Endothelial cell of umbilical vein (primary cell): ENCODE measurements at regions not wholly inside any gene's neighbourhood (a gene's known extent, or its start where the extent isn't known, plus 50 kb on each side); places are given as distances from the start of the nearest gene placed in this dataset.

Experiments used
- BruUV-seq: library from RNA; stranded (reverse); fragments of 400-500 nt; replicated peaks from 2 replicates; lab custom pipeline; 2021; lab: Mats Ljungman, UMichigan
- CTCF ChIA-PET: fragments of 300-600, 350-600 bp; sonication (Branson Sonifier 250); formaldehyde crosslinking; loops from one replicate; lab custom pipeline; 2021; ENCODE audit warnings: antibody characterized with exemption, inconsistent platforms; lab: Charles Lee
- POLR2A ChIA-PET: fragments of 300-600, 350-600 bp; sonication (Branson Sonifier 250); formaldehyde crosslinking; loops from one replicate; lab custom pipeline; 2021; ENCODE audit warnings: antibody characterized with exemption, inconsistent platforms; lab: Charles Lee
- DNase-seq: peaks from one replicate; pipeline ENCODE4 v3.0.0-alpha.2; 2011; ENCODE audit warnings: low read depth, low spot score
- FAIRE-seq: peaks from 2 replicates; lab custom pipeline; 2011; peaks lifted over from hg19 to GRCh38; lab: Jason Lieb, UNC
- H2AFZ ChIP-seq: 2 replicates; pipeline ENCODE4 v1.6.0; 2012; ENCODE audit warnings: low read depth, low read length, control low read depth, inconsistent platforms
- H3K27ac ChIP-seq: 2 replicates; pipeline ENCODE4 v1.5.1; 2011; ENCODE audit warnings: low read depth, mild to moderate bottlenecking, control low read depth, low read length, moderate library complexity; ENCODE audit not compliant: insufficient read depth
- H3K27me3 ChIP-seq, 2 experiments: 2 replicates each; pipeline versions ENCODE4 v1.6.0 to v1.6.1; 2011; ENCODE audit warnings: low read length in 2 of 2, mixed read lengths in 1 of 2; ENCODE audit not compliant: control insufficient read depth in 2 of 2, insufficient read depth in 2 of 2
- H3K36me3 ChIP-seq, 2 experiments: 2 replicates in 1 of 2; 3 replicates in 1 of 2; pipeline ENCODE4 v1.5.1; 2011; ENCODE audit warnings: low read length in 2 of 2, mild to moderate bottlenecking in 1 of 2, moderate library complexity in 1 of 2; ENCODE audit not compliant: control insufficient read depth in 2 of 2, insufficient read depth in 2 of 2; ENCODE audit errors: extremely low read depth in 1 of 2
- H3K4me1 ChIP-seq: 3 replicates; pipeline ENCODE4 v1.5.1; 2011; ENCODE audit warnings: mild to moderate bottlenecking, low read length; ENCODE audit not compliant: control insufficient read depth, insufficient read depth; ENCODE audit errors: extremely low read depth
- H3K4me2 ChIP-seq: 2 replicates; pipeline ENCODE4 v1.6.1; 2011; ENCODE audit warnings: low read length, control low read depth, mixed read lengths; ENCODE audit not compliant: insufficient read depth
- H3K4me3 ChIP-seq, 3 experiments: fragments of 200-600 bp in 1 of 3; sonication (generic), shearing (Covaris generic) in 1 of 3; replicated peaks in 1 of 3; 2 replicates each; pipeline ENCODE4 v1.5.1; 2011 to 2016; ENCODE audit warnings: control low read depth in 3 of 3, low read length in 3 of 3, mild to moderate bottlenecking in 2 of 3, inconsistent platforms in 1 of 3, low read depth in 1 of 3, moderate library complexity in 1 of 3; ENCODE audit not compliant: insufficient read depth in 1 of 3
- H3K79me2 ChIP-seq: 2 replicates; pipeline ENCODE4 v1.6.0; 2012; ENCODE audit warnings: low read length, inconsistent platforms; ENCODE audit not compliant: control insufficient read depth, insufficient read depth
- H3K9ac ChIP-seq: replicated peaks from 2 replicates; pipeline ENCODE3; 2011; ENCODE audit warnings: low read length, control low read depth; ENCODE audit not compliant: insufficient read depth; ENCODE audit errors: extremely low read depth
- H3K9me1 ChIP-seq: replicated peaks from 3 replicates; pipeline ENCODE4 v1.6.0; 2011; ENCODE audit warnings: mild to moderate bottlenecking, low read length; ENCODE audit not compliant: control insufficient read depth, insufficient read depth; ENCODE audit errors: extremely low read depth
- H3K9me3 ChIP-seq: replicated peaks from 2 replicates; pipeline ENCODE4 v1.5.1; 2012; ENCODE audit warnings: low read length, inconsistent platforms; ENCODE audit not compliant: control insufficient read depth, insufficient read depth
- H4K20me1 ChIP-seq: replicated peaks from 2 replicates; pipeline ENCODE3; 2011; ENCODE audit warnings: mild to moderate bottlenecking, low read length; ENCODE audit not compliant: control insufficient read depth, insufficient read depth; ENCODE audit errors: extremely low read depth
- EZH2 ChIP-seq: IDR thresholded peaks from 2 replicates; pipeline ENCODE4 v1.6.1; 2012; ENCODE audit warnings: borderline replicate concordance, low read depth, mild to moderate bottlenecking, moderate library complexity, low read length, inconsistent platforms; ENCODE audit not compliant: severe bottlenecking
- FOS ChIP-seq: IDR thresholded peaks from 2 replicates; pipeline ENCODE4 v1.6.1; 2011; ENCODE audit warnings: mild to moderate bottlenecking, low read length, moderate library complexity, borderline replicate concordance; ENCODE audit not compliant: insufficient read depth
- GATA2 ChIP-seq: IDR thresholded peaks from 2 replicates; pipeline ENCODE4 v1.7.0; 2011; ENCODE audit warnings: low read depth, mild to moderate bottlenecking, moderate library complexity, mixed read lengths, low read length; ENCODE audit not compliant: insufficient read length, insufficient read depth
- JUN ChIP-seq: IDR thresholded peaks from 2 replicates; pipeline ENCODE4 v1.6.1; 2011; ENCODE audit warnings: borderline replicate concordance, low read depth; ENCODE audit not compliant: insufficient read length, insufficient read depth
- MYC ChIP-seq: IDR thresholded peaks from one replicate; pipeline ENCODE4 v1.6.1; 2011; ENCODE audit warnings: mild to moderate bottlenecking, low read depth, low read length
- POLR2A ChIP-seq: IDR thresholded peaks from 2 replicates; pipeline ENCODE4 v1.6.1; 2012; ENCODE audit warnings: low read depth, mild to moderate bottlenecking, control low read depth, low read length
- POLR2AphosphoS5 ChIP-seq: IDR thresholded peaks from 2 replicates; pipeline ENCODE4 v1.6.1; 2012; ENCODE audit warnings: low read depth, mild to moderate bottlenecking, control low read depth, low read length, moderate library complexity; ENCODE audit not compliant: insufficient read depth
- dilution Hi-C: fragments of 300-500 bp; cut with MboI; formaldehyde crosslinking; loops from one replicate; pipeline ENCODE4 v1.15.0; 2019; ENCODE audit warnings: low sequenced_read_pairs; ENCODE audit not compliant: extremely low pct_ligation_motif_present
- intact Hi-C: fragments of 100-400 bp; cut with micrococcal nuclease; formaldehyde crosslinking; loops from one replicate; pipeline ENCODE4 v1.10.0; 2022
- TF ChIP-seq, protein P1 (sequence below), 2 donors: IDR thresholded peaks; 1 replicate in 1 of 2; 2 replicates in 1 of 2; pipeline ENCODE4 v1.5.1; 2011; ENCODE audit warnings: low read length in 2 of 2, mild to moderate bottlenecking in 2 of 2, moderate library complexity in 2 of 2, control low read depth in 1 of 2, inconsistent platforms in 1 of 2, low read depth in 1 of 2; ENCODE audit not compliant: insufficient read depth in 1 of 2; ENCODE audit errors: extremely low read depth in 1 of 2
- TF ChIP-seq, protein P2 (sequence below): IDR thresholded peaks from 2 replicates; pipeline ENCODE4 v1.6.1; 2011; ENCODE audit not compliant: insufficient read depth, insufficient read length

DNA sequence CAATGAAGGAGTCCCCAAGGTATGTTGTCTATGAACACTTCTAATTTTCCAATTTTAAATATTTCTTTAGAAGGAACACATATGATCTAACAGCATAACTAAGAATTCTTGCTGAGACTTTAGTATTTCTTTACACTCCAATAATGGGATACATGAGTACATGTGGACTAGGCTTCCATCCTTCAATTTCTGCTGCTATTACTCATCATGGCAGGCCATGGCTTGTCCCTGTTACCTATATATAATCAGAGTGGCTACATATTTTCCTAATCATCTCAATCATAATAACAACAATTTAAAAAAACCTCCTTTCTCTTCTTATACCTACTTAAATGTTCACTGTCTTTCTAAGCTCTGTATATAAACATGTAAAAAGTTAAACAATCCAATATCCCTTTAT is 60.3 kb upstream of the TAC1 start:
- dilution Hi-C loops: no loop called here
- H3K27me3 ChIP-seq: no peaks in the 10 kb centered on the region
- H3K9me1 ChIP-seq: no peaks in the 10 kb centered on the region
- ChIA-PET CTCF (no interaction called here), POLR2A (no interaction called here)
- no peak overlapping the region for H3K4me3 ChIP-seq
- FAIRE-seq (no peak), DNase-seq (no peak)
- H4K20me1 ChIP-seq: no peaks in the 10 kb centered on the region
- no peaks in the 10 kb centered on the region for H3K4me1 ChIP-seq
- H3K9me3 ChIP-seq: no peaks in the 10 kb centered on the region
- TF ChIP-seq, protein P1, sequence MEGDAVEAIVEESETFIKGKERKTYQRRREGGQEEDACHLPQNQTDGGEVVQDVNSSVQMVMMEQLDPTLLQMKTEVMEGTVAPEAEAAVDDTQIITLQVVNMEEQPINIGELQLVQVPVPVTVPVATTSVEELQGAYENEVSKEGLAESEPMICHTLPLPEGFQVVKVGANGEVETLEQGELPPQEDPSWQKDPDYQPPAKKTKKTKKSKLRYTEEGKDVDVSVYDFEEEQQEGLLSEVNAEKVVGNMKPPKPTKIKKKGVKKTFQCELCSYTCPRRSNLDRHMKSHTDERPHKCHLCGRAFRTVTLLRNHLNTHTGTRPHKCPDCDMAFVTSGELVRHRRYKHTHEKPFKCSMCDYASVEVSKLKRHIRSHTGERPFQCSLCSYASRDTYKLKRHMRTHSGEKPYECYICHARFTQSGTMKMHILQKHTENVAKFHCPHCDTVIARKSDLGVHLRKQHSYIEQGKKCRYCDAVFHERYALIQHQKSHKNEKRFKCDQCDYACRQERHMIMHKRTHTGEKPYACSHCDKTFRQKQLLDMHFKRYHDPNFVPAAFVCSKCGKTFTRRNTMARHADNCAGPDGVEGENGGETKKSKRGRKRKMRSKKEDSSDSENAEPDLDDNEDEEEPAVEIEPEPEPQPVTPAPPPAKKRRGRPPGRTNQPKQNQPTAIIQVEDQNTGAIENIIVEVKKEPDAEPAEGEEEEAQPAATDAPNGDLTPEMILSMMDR (IDR thresholded peaks at IDR 0.05; ENCODE audit: extremely low read depth in 1 of 2, insufficient read depth in 1 of 2, low read depth in 1 of 2, low read length in 2 of 2): no peak
- TF ChIP-seq, protein P2, sequence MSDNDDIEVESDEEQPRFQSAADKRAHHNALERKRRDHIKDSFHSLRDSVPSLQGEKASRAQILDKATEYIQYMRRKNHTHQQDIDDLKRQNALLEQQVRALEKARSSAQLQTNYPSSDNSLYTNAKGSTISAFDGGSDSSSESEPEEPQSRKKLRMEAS: no peak
- TF ChIP-seq POLR2A: no peak
- TF ChIP-seq MYC: no peak
- TF ChIP-seq JUN: no peak
- TF ChIP-seq GATA2: no peak
- TF ChIP-seq FOS: no peak
- TF ChIP-seq POLR2AphosphoS5: no peak
- TF ChIP-seq EZH2: no peak
- H3K79me2 ChIP-seq: no peaks in the 10 kb centered on the region
- intact Hi-C loops: no loop called here
- no peak overlapping the region for H3K27ac ChIP-seq
- no peak overlapping the region for H3K4me2 ChIP-seq
- no peak overlapping the region for H3K9ac ChIP-seq
- no peaks in the 10 kb centered on the region for H3K36me3 ChIP-seq
- no peak overlapping the region for H2AFZ ChIP-seq
- BruUV-seq: no TSS peak
